ENCODE measurements at regions not wholly inside any gene's neighbourhood (a gene's known extent, or its start where the extent isn't known, plus 50 kb on each side); places are given as distances from the start of the nearest gene placed in this dataset.

- H4K20me1 ChIP-seq (ENCODE audit: insufficient read depth, low read length) = no peaks in the 10 kb centered on the region
- no peak for TF ChIP-seq CTCF (IDR thresholded peaks at IDR 0.05; ENCODE audit: borderline replicate concordance, extremely low read depth, low read length, poor library complexity, severe bottlenecking)
- TF ChIP-seq EZH2 (IDR thresholded peaks at IDR 0.05; ENCODE audit: borderline replicate concordance, low read depth, low read length, severe bottlenecking) = no peak
- H3K36me3 ChIP-seq (ENCODE audit: insufficient read depth, low read length) = no peaks in the 10 kb centered on the region
- H3K4me2 ChIP-seq (ENCODE audit: insufficient read depth, low read length) = no peak overlapping the region
- no peak overlapping the region for H2AFZ ChIP-seq (ENCODE audit: low read depth, low read length)
- H3K9me3 ChIP-seq (ENCODE audit: insufficient read depth, low read length, severe bottlenecking) = no peaks in the 10 kb centered on the region
- H3K4me3 ChIP-seq (ENCODE audit: low read depth in 1 of 2, low read length in 2 of 2) = no peak overlapping the region
- H3K4me1 ChIP-seq (ENCODE audit: insufficient read depth, low read length) = no peaks in the 10 kb centered on the region
- no peak overlapping the region for H3K27ac ChIP-seq (ENCODE audit: low read length)
- DNase-seq (no peak), ATAC-seq (ENCODE audit: insufficient read depth, low read depth) (no peak)
- no peaks in the 10 kb centered on the region for H3K27me3 ChIP-seq (ENCODE audit: insufficient read depth, low read length, poor library complexity)
- H3K79me2 ChIP-seq (ENCODE audit: insufficient read depth, low read length) = no peaks in the 10 kb centered on the region
- no peak overlapping the region for H3K9ac ChIP-seq (ENCODE audit: low read depth, low read length)
Observed at GRCh38 chr20:16944745-16945144, 196.6 kb downstream of the OTOR start.

GRCh38 chr20:16945619-16946018, 197.5 kb downstream of the OTOR start:
- TF ChIP-seq CTCF (IDR thresholded peaks at IDR 0.05; ENCODE audit: borderline replicate concordance, extremely low read depth, low read length, poor library complexity, severe bottlenecking) = no peak
- TF ChIP-seq EZH2 (IDR thresholded peaks at IDR 0.05; ENCODE audit: borderline replicate concordance, low read depth, low read length, severe bottlenecking) = no peak
- Histone ChIP-seq H2AFZ (ENCODE audit: low read depth, low read length) (no peak overlapping the region), H3K27ac (ENCODE audit: low read length) (no peak overlapping the region), H3K4me3 (ENCODE audit: low read depth in 1 of 2, low read length in 2 of 2) (no peak overlapping the region), H3K4me2 (ENCODE audit: insufficient read depth, low read length) (no peak overlapping the region), H3K27me3 (ENCODE audit: insufficient read depth, low read length, poor library complexity) (no peaks in the 10 kb centered on the region), H3K36me3 (ENCODE audit: insufficient read depth, low read length) (no peaks in the 10 kb centered on the region), H3K79me2 (ENCODE audit: insufficient read depth, low read length) (no peaks in the 10 kb centered on the region), H3K9ac (ENCODE audit: low read depth, low read length) (no peak overlapping the region), H3K4me1 (ENCODE audit: insufficient read depth, low read length) (no peaks in the 10 kb centered on the region), H4K20me1 (ENCODE audit: insufficient read depth, low read length) (no peaks in the 10 kb centered on the region), H3K9me3 (ENCODE audit: insufficient read depth, low read length, severe bottlenecking) (no peaks in the 10 kb centered on the region)
- ATAC-seq (ENCODE audit: insufficient read depth, low read depth) (no peak), DNase-seq (no peak)

- Histone ChIP-seq H3K4me3 (ENCODE audit: low read depth in 1 of 2, low read length in 2 of 2) (no peak overlapping the region), H3K4me2 (ENCODE audit: insufficient read depth, low read length) (no peak overlapping the region), H3K4me1 (ENCODE audit: insufficient read depth, low read length) (no peaks in the 10 kb centered on the region), H3K79me2 (ENCODE audit: insufficient read depth, low read length) (no peaks in the 10 kb centered on the region), H3K9me3 (ENCODE audit: insufficient read depth, low read length, severe bottlenecking) (no peaks in the 10 kb centered on the region), H3K36me3 (ENCODE audit: insufficient read depth, low read length) (no peaks in the 10 kb centered on the region), H4K20me1 (ENCODE audit: insufficient read depth, low read length) (no peaks in the 10 kb centered on the region), H3K27ac (ENCODE audit: low read length) (no peak overlapping the region), H3K9ac (ENCODE audit: low read depth, low read length) (no peak overlapping the region), H2AFZ (ENCODE audit: low read depth, low read length) (no peak overlapping the region), H3K27me3 (ENCODE audit: insufficient read depth, low read length, poor library complexity) (no peaks in the 10 kb centered on the region)
- ATAC-seq (ENCODE audit: insufficient read depth, low read depth) (no peak), DNase-seq (no peak)
- TF ChIP-seq CTCF (IDR thresholded peaks at IDR 0.05; ENCODE audit: borderline replicate concordance, extremely low read depth, low read length, poor library complexity, severe bottlenecking) = no peak
- TF ChIP-seq EZH2 (IDR thresholded peaks at IDR 0.05; ENCODE audit: borderline replicate concordance, low read depth, low read length, severe bottlenecking) = no peak
Observed at GRCh38 chr20:16946097-16946496, 197.9 kb downstream of the OTOR start.

GRCh38 chr20:16947479-16947878, 199.3 kb downstream of the OTOR start:
- no peaks in the 10 kb centered on the region for H3K27me3 ChIP-seq (ENCODE audit: insufficient read depth, low read length, poor library complexity)
- no peaks in the 10 kb centered on the region for H3K36me3 ChIP-seq (ENCODE audit: insufficient read depth, low read length)
- no peak overlapping the region for H3K4me2 ChIP-seq (ENCODE audit: insufficient read depth, low read length)
- no peak overlapping the region for H2AFZ ChIP-seq (ENCODE audit: low read depth, low read length)
- ATAC-seq (ENCODE audit: insufficient read depth, low read depth) (no peak), DNase-seq (no peak)
- no peak for TF ChIP-seq EZH2 (IDR thresholded peaks at IDR 0.05; ENCODE audit: borderline replicate concordance, low read depth, low read length, severe bottlenecking)
- TF ChIP-seq CTCF (IDR thresholded peaks at IDR 0.05; ENCODE audit: borderline replicate concordance, extremely low read depth, low read length, poor library complexity, severe bottlenecking) = no peak
- H3K4me3 ChIP-seq (ENCODE audit: low read depth in 1 of 2, low read length in 2 of 2) = no peak overlapping the region
- no peaks in the 10 kb centered on the region for H3K4me1 ChIP-seq (ENCODE audit: insufficient read depth, low read length)
- H3K27ac ChIP-seq (ENCODE audit: low read length) = no peak overlapping the region
- no peak overlapping the region for H3K9ac ChIP-seq (ENCODE audit: low read depth, low read length)
- H3K79me2 ChIP-seq (ENCODE audit: insufficient read depth, low read length) = no peaks in the 10 kb centered on the region
- H4K20me1 ChIP-seq (ENCODE audit: insufficient read depth, low read length) = no peaks in the 10 kb centered on the region
- H3K9me3 ChIP-seq (ENCODE audit: insufficient read depth, low read length, severe bottlenecking) = no peaks in the 10 kb centered on the region

Measured in DND-41 (cell line).